ENCODE measurements at regions not wholly inside any gene's neighbourhood (a gene's known extent, or its start where the extent isn't known, plus 50 kb on each side); places are given as distances from the start of the nearest gene placed in this dataset.

GRCh38 chr6:1227935-1228753 lies 83.8 kb upstream of the FOXQ1 start:
- DNase-seq (ENCODE audit: low read depth) = no peak
- no peak overlapping the region for H3K4me3 ChIP-seq (ENCODE audit: low read depth, low read length)
- no peak for TF ChIP-seq CTCF (IDR thresholded peaks at IDR 0.05; ENCODE audit: insufficient read depth, low read depth, low read length, missing control alignments)

- DNase-seq (ENCODE audit: low read depth) = no peak
- TF ChIP-seq CTCF (IDR thresholded peaks at IDR 0.05; ENCODE audit: insufficient read depth, low read depth, low read length, missing control alignments) = no peak
- H3K4me3 ChIP-seq (ENCODE audit: low read depth, low read length) = no peak overlapping the region
These were observed 84.3 kb upstream of the FOXQ1 start for GRCh38 chr6:1227600-1227934.

GRCh38 chr6:1226277-1227099 lies 85.4 kb upstream of the FOXQ1 start:
- no peak overlapping the region for H3K4me3 ChIP-seq (ENCODE audit: low read depth, low read length)
- DNase-seq (ENCODE audit: low read depth) = no peak
- no peak for TF ChIP-seq CTCF (IDR thresholded peaks at IDR 0.05; ENCODE audit: insufficient read depth, low read depth, low read length, missing control alignments)

GRCh38 chr6:1224514-1224913 lies 87.4 kb upstream of the FOXQ1 start:
- no peak for DNase-seq (ENCODE audit: low read depth)
- no peak for TF ChIP-seq CTCF (IDR thresholded peaks at IDR 0.05; ENCODE audit: insufficient read depth, low read depth, low read length, missing control alignments)
- no peak overlapping the region for H3K4me3 ChIP-seq (ENCODE audit: low read depth, low read length)

- TF ChIP-seq CTCF (IDR thresholded peaks at IDR 0.05; ENCODE audit: insufficient read depth, low read depth, low read length, missing control alignments) = no peak
- no peak overlapping the region for H3K4me3 ChIP-seq (ENCODE audit: low read depth, low read length)
- no peak for DNase-seq (ENCODE audit: low read depth)
These were observed 88.9 kb upstream of the FOXQ1 start for GRCh38 chr6:1222728-1223595.

GRCh38 chr6:1217396-1217795 lies 94.5 kb upstream of the FOXQ1 start:
- no peak for DNase-seq (ENCODE audit: low read depth)
- no peak for TF ChIP-seq CTCF (IDR thresholded peaks at IDR 0.05; ENCODE audit: insufficient read depth, low read depth, low read length, missing control alignments)
- H3K4me3 ChIP-seq (ENCODE audit: low read depth, low read length) = no peak overlapping the region
